GM23338 (cell line): ENCODE measurements at regions not wholly inside any gene's neighbourhood (a gene's known extent, or its start where the extent isn't known, plus 50 kb on each side); places are given as distances from the start of the nearest gene placed in this dataset.

Source experiments
- ATAC-seq: fragments of 200-7000 bp; cut with Tn5 transposase; 3 replicates; pipeline ENCODE4 v1.9.1; 2020
- DNase-seq: peaks from one replicate; pipeline ENCODE4 v3.0.0-alpha.2; 2015; ENCODE audit warnings: low spot score
- H2AFZ ChIP-seq: fragments of 200-600 bp; sonication (generic); 2 replicates; pipeline ENCODE4 v1.8.0; 2016; ENCODE audit warnings: antibody characterized with exemption, mild to moderate bottlenecking, moderate library complexity
- H3F3A ChIP-seq: fragments of 200-600 bp; sonication (generic); replicated peaks from 2 replicates; pipeline ENCODE4 v1.8.0; 2017; ENCODE audit warnings: antibody characterized with exemption, mixed run types, low read depth
- H3K27ac ChIP-seq: fragments of 200-600 bp; sonication (generic); 2 replicates; pipeline ENCODE4 v1.6.1; 2016; ENCODE audit warnings: low read depth
- H3K27me3 ChIP-seq: fragments of 200-600 bp; sonication (generic); 2 replicates; pipeline ENCODE4 v1.8.0; 2016; ENCODE audit warnings: mild to moderate bottlenecking, mixed run types, moderate library complexity; ENCODE audit not compliant: insufficient read depth
- H3K36me3 ChIP-seq: fragments of 200-600 bp; sonication (generic); 2 replicates; pipeline ENCODE4 v1.8.0; 2016; ENCODE audit warnings: mild to moderate bottlenecking; ENCODE audit not compliant: insufficient read depth
- H3K4me1 ChIP-seq: fragments of 200-600 bp; sonication (generic); 2 replicates; pipeline ENCODE4 v1.8.0; 2016; ENCODE audit warnings: mild to moderate bottlenecking, moderate library complexity; ENCODE audit not compliant: insufficient read depth
- H3K4me2 ChIP-seq: fragments of 200-600 bp; sonication (generic); 2 replicates; pipeline ENCODE4 v1.7.1; 2017; ENCODE audit warnings: mixed run types
- H3K4me3 ChIP-seq: fragments of 200-600 bp; sonication (generic); 2 replicates; pipeline ENCODE4 v1.6.1; 2016; ENCODE audit warnings: mixed run types
- H3K79me2 ChIP-seq: fragments of 200-600 bp; sonication (generic); replicated peaks from 2 replicates; pipeline ENCODE4 v1.8.0; 2017; ENCODE audit warnings: mild to moderate bottlenecking; ENCODE audit not compliant: insufficient read depth
- H3K9me2 ChIP-seq: fragments of 200-600 bp; sonication (generic); 2 replicates; pipeline ENCODE4 v1.8.0; 2017; ENCODE audit not compliant: insufficient read depth
- H4K20me1 ChIP-seq: fragments of 200-600 bp; sonication (generic); replicated peaks from 2 replicates; pipeline ENCODE4 v1.8.0; 2017; ENCODE audit warnings: mild to moderate bottlenecking; ENCODE audit not compliant: insufficient read depth
- H3K27ac Mint-ChIP-seq: 2 replicates; pipeline ENCODE4 v1.8.0; 2020; ENCODE audit warnings: inconsistent platforms, mild to moderate bottlenecking, moderate library complexity, mixed read lengths
- H3K27me3 Mint-ChIP-seq: 3 replicates; pipeline ENCODE4 v1.8.0; 2022; ENCODE audit warnings: low read depth, mild to moderate bottlenecking, moderate library complexity, mixed read lengths, inconsistent platforms; ENCODE audit not compliant: insufficient read depth, poor library complexity
- H3K36me3 Mint-ChIP-seq: 3 replicates; pipeline ENCODE4 v1.8.0; 2021; ENCODE audit warnings: low read depth, mild to moderate bottlenecking, inconsistent platforms, moderate library complexity, mixed read lengths
- H3K4me1 Mint-ChIP-seq: 3 replicates; pipeline ENCODE4 v1.8.0; 2020; ENCODE audit warnings: mild to moderate bottlenecking, inconsistent platforms, mixed read lengths
- H3K4me3 Mint-ChIP-seq: 3 replicates; pipeline ENCODE4 v1.8.0; 2021; ENCODE audit warnings: moderate library complexity, mild to moderate bottlenecking, inconsistent platforms, mixed read lengths
- H3K9me3 Mint-ChIP-seq: 3 replicates; pipeline ENCODE4 v1.8.0; 2020; ENCODE audit warnings: moderate library complexity, mild to moderate bottlenecking, inconsistent platforms, mixed read lengths
- CREB1 ChIP-seq: fragments of 250-450 bp; sonication (Bioruptor Pico); IDR thresholded peaks from 2 replicates; pipeline ENCODE4 v1.5.0; 2020; ENCODE audit warnings: low read depth, mild to moderate bottlenecking, moderate library complexity
- CTCF ChIP-seq, 2 experiments: fragments of 200-600 bp in 1 of 2; sonication (generic) in 1 of 2; conservative IDR thresholded peaks; 2 replicates each; pipeline versions ENCODE4 v1.5.1 to v1.6.1; 2016 to 2017; ENCODE audit warnings: antibody characterized with exemption in 2 of 2, low read depth in 2 of 2, mild to moderate bottlenecking in 2 of 2, moderate library complexity in 1 of 2
- EZH2 ChIP-seq: fragments of 200-600 bp; sonication (generic); IDR thresholded peaks from one replicate; pipeline ENCODE4 v1.8.0; 2017; ENCODE audit warnings: antibody characterized with exemption, mild to moderate bottlenecking, low read depth; ENCODE audit not compliant: unreplicated experiment
- EZH2phosphoT487 ChIP-seq: fragments of 200-600 bp; sonication (generic); IDR thresholded peaks from one replicate; pipeline ENCODE4 v1.8.1; 2018; ENCODE audit warnings: antibody characterized with exemption; ENCODE audit not compliant: unreplicated experiment
- JUNB ChIP-seq: IDR thresholded peaks from one replicate; pipeline ENCODE4 v1.6.1; 2016; ENCODE audit warnings: antibody characterized with exemption; ENCODE audit not compliant: unreplicated experiment
- NANOG ChIP-seq: IDR thresholded peaks from 2 replicates; pipeline ENCODE4 v1.6.1; 2016; ENCODE audit warnings: antibody characterized with exemption, borderline replicate concordance
- POLR2AphosphoS5 ChIP-seq: IDR thresholded peaks from 2 replicates; pipeline ENCODE4 v1.6.1; 2016; ENCODE audit warnings: antibody characterized with exemption, low read depth
- STAT1 ChIP-seq: IDR thresholded peaks from one replicate; pipeline ENCODE4 v1.6.1; 2016; ENCODE audit warnings: antibody characterized with exemption; ENCODE audit not compliant: unreplicated experiment
- ZNF114 ChIP-seq: fragments of 250-450 bp; sonication (Bioruptor Pico); IDR thresholded peaks from 2 replicates; pipeline ENCODE4 v1.5.0; 2020; ENCODE audit warnings: mild to moderate bottlenecking, moderate library complexity
- ZNF331 ChIP-seq: fragments of 250-450 bp; sonication (Bioruptor Pico); IDR thresholded peaks from 2 replicates; pipeline ENCODE4 v1.5.0; 2020; ENCODE audit warnings: low read depth, mild to moderate bottlenecking, moderate library complexity
- TF ChIP-seq, protein P1 (sequence below): IDR thresholded peaks from 2 replicates; pipeline ENCODE4 v1.6.1; 2016; ENCODE audit warnings: antibody characterized with exemption
- TF ChIP-seq, protein P2 (sequence below): IDR thresholded peaks from one replicate; pipeline ENCODE4 v1.6.1; 2018; ENCODE audit warnings: antibody characterized with exemption; ENCODE audit not compliant: unreplicated experiment
- TF ChIP-seq, protein P3 (sequence below): fragments of 250-450 bp; sonication (Bioruptor Pico); IDR thresholded peaks from 2 replicates; pipeline ENCODE4 v1.5.0; 2020; ENCODE audit warnings: mild to moderate bottlenecking, moderate library complexity

DNA sequence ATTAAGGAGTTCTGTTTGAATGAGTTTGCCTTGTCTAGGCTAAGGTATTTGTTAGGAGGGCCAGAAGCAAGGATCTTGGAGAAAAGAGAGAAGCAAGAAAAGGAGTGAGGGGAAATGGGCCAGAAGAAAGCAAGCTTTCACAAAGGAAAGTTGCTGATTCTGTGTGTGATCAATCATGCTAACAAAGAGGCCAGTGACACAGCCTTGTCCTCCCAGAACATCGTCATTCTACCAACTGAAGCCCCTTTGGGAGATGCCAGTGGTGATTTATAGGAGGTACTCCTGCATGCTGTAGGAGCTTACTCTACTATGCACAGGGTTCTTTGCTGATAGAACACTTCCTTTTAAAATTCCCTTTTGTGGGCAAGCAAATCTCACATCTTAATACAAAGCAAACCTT is 449.2 kb upstream of the SPRED2 start:
- ATAC-seq (no peak), DNase-seq (no peak)
- H3K4me3 Mint-ChIP-seq, result no peak overlapping the region
- no peak overlapping the region for H3K27ac ChIP-seq
- TF ChIP-seq STAT1, result no peak
- no peak for TF ChIP-seq NANOG
- TF ChIP-seq CTCF (conservative IDR thresholded peaks at IDR 0.05; ENCODE audit: low read depth in 2 of 2), result no peak
- TF ChIP-seq EZH2phosphoT487, result no peak
- no peak for TF ChIP-seq CREB1 (CRISPR knock-in tag)
- TF ChIP-seq, protein P1, sequence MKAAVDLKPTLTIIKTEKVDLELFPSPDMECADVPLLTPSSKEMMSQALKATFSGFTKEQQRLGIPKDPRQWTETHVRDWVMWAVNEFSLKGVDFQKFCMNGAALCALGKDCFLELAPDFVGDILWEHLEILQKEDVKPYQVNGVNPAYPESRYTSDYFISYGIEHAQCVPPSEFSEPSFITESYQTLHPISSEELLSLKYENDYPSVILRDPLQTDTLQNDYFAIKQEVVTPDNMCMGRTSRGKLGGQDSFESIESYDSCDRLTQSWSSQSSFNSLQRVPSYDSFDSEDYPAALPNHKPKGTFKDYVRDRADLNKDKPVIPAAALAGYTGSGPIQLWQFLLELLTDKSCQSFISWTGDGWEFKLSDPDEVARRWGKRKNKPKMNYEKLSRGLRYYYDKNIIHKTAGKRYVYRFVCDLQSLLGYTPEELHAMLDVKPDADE, result no peak
- TF ChIP-seq ZNF331 (CRISPR knock-in tag), result no peak
- TF ChIP-seq ZNF114 (CRISPR knock-in tag), result no peak
- TF ChIP-seq JUNB, result no peak
- TF ChIP-seq, protein P2, sequence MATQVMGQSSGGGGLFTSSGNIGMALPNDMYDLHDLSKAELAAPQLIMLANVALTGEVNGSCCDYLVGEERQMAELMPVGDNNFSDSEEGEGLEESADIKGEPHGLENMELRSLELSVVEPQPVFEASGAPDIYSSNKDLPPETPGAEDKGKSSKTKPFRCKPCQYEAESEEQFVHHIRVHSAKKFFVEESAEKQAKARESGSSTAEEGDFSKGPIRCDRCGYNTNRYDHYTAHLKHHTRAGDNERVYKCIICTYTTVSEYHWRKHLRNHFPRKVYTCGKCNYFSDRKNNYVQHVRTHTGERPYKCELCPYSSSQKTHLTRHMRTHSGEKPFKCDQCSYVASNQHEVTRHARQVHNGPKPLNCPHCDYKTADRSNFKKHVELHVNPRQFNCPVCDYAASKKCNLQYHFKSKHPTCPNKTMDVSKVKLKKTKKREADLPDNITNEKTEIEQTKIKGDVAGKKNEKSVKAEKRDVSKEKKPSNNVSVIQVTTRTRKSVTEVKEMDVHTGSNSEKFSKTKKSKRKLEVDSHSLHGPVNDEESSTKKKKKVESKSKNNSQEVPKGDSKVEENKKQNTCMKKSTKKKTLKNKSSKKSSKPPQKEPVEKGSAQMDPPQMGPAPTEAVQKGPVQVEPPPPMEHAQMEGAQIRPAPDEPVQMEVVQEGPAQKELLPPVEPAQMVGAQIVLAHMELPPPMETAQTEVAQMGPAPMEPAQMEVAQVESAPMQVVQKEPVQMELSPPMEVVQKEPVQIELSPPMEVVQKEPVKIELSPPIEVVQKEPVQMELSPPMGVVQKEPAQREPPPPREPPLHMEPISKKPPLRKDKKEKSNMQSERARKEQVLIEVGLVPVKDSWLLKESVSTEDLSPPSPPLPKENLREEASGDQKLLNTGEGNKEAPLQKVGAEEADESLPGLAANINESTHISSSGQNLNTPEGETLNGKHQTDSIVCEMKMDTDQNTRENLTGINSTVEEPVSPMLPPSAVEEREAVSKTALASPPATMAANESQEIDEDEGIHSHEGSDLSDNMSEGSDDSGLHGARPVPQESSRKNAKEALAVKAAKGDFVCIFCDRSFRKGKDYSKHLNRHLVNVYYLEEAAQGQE, result no peak
- TF ChIP-seq, protein P3, sequence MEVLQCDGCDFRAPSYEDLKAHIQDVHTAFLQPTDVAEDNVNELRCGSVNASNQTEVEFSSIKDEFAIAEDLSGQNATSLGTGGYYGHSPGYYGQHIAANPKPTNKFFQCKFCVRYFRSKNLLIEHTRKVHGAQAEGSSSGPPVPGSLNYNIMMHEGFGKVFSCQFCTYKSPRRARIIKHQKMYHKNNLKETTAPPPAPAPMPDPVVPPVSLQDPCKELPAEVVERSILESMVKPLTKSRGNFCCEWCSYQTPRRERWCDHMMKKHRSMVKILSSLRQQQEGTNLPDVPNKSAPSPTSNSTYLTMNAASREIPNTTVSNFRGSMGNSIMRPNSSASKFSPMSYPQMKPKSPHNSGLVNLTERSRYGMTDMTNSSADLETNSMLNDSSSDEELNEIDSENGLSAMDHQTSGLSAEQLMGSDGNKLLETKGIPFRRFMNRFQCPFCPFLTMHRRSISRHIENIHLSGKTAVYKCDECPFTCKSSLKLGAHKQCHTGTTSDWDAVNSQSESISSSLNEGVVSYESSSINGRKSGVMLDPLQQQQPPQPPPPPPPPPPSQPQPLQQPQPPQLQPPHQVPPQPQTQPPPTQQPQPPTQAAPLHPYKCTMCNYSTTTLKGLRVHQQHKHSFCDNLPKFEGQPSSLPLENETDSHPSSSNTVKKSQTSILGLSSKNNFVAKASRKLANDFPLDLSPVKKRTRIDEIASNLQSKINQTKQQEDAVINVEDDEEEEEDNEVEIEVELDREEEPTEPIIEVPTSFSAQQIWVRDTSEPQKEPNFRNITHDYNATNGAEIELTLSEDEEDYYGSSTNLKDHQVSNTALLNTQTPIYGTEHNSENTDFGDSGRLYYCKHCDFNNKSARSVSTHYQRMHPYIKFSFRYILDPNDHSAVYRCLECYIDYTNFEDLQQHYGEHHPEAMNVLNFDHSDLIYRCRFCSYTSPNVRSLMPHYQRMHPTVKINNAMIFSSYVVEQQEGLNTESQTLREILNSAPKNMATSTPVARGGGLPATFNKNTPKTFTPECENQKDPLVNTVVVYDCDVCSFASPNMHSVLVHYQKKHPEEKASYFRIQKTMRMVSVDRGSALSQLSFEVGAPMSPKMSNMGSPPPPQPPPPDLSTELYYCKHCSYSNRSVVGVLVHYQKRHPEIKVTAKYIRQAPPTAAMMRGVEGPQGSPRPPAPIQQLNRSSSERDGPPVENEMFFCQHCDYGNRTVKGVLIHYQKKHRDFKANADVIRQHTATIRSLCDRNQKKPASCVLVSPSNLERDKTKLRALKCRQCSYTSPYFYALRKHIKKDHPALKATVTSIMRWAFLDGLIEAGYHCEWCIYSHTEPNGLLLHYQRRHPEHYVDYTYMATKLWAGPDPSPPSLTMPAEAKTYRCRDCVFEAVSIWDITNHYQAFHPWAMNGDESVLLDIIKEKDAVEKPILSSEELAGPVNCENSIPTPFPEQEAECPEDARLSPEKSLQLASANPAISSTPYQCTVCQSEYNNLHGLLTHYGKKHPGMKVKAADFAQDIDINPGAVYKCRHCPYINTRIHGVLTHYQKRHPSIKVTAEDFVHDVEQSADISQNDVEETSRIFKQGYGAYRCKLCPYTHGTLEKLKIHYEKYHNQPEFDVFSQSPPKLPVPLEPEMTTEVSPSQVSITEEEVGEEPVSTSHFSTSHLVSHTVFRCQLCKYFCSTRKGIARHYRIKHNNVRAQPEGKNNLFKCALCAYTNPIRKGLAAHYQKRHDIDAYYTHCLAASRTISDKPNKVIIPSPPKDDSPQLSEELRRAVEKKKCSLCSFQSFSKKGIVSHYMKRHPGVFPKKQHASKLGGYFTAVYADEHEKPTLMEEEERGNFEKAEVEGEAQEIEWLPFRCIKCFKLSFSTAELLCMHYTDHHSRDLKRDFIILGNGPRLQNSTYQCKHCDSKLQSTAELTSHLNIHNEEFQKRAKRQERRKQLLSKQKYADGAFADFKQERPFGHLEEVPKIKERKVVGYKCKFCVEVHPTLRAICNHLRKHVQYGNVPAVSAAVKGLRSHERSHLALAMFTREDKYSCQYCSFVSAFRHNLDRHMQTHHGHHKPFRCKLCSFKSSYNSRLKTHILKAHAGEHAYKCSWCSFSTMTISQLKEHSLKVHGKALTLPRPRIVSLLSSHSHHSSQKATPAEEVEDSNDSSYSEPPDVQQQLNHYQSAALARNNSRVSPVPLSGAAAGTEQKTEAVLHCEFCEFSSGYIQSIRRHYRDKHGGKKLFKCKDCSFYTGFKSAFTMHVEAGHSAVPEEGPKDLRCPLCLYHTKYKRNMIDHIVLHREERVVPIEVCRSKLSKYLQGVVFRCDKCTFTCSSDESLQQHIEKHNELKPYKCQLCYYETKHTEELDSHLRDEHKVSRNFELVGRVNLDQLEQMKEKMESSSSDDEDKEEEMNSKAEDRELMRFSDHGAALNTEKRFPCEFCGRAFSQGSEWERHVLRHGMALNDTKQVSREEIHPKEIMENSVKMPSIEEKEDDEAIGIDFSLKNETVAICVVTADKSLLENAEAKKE (CRISPR knock-in tag), result no peak
- no peak for TF ChIP-seq EZH2
- no peak for TF ChIP-seq POLR2AphosphoS5
- no peak overlapping the region for H3K27ac Mint-ChIP-seq
- H3K27me3 Mint-ChIP-seq, result no peaks in the 10 kb centered on the region
- H3K36me3 Mint-ChIP-seq, result no peaks in the 10 kb centered on the region
- no peaks in the 10 kb centered on the region for H3K36me3 ChIP-seq
- peaks cover 7% of the 10 kb centered on the region; the same call in 1 of the 3 replicates for H3K4me1 Mint-ChIP-seq
- no peaks in the 10 kb centered on the region for H3F3A ChIP-seq
- no peaks in the 10 kb centered on the region; the same call in 1 of the 2 replicates for H3K9me2 ChIP-seq
- no peak overlapping the region for H3K4me2 ChIP-seq
- H3K4me3 ChIP-seq, result no peak overlapping the region
- H3K4me1 ChIP-seq, result peaks cover 4% of the 10 kb centered on the region; the same call in 1 of the 2 replicates
- no peak overlapping the region for H2AFZ ChIP-seq
- H3K9me3 Mint-ChIP-seq, result no peaks in the 10 kb centered on the region
- H4K20me1 ChIP-seq, result no peaks in the 10 kb centered on the region
- no peaks in the 10 kb centered on the region for H3K27me3 ChIP-seq
- H3K79me2 ChIP-seq, result no peaks in the 10 kb centered on the region
